GM19397 (cell line): ENCODE measurements at regions not wholly inside any gene's neighbourhood (a gene's known extent, or its start where the extent isn't known, plus 50 kb on each side); places are given as distances from the start of the nearest gene placed in this dataset.

ENCODE experiments used
- ATAC-seq: cut with Tn5 transposase; IDR thresholded peaks from one replicate; pipeline ENCODE4 v1.9.1; 2021; ENCODE audit warnings: mild to moderate bottlenecking, moderate library complexity; ENCODE audit not compliant: unreplicated experiment

DNA sequence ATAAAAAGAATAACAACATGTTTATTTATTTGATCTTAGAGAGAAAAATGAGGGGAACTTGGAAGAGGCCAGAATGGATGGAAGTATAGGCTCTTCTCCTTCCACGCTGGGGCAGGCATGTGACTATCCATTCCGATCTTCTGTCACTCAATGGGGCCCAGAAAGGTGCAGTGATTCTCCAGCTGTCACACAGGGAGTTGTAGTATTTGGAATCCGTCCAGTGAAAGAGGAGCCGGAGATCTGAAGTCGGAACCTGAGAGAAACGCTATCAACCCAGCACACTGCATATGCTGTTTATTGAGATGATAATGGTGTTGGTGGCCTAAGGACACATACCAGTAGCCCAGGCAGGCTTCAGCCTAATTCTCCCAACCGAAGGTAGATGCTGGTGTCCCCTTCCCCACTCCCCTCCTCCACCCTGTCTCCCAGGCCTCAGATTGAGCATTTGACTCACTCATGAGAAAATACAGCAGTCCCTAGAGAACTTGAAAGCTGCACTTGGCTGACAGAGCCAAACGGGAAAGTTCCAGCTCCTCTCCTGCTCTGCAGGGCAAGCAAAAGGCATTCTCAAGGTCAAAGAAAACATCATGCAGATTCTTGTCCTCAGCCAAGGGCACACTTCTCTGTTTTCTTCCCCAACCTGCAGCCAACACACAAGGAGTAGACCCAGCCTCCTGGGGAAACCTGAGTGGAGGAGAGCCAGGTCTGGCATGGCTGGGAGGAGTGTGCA, 100.4 kb downstream of the IRF2BPL start:
- ATAC-seq, result no peak

- no peak for ATAC-seq
Measured at GRCh38 chr14:76926521-76927251, 100.5 kb downstream of the LRRC74A start.

- ATAC-seq, result no peak
Measured at GRCh38 chr14:76925097-76925441, 98.9 kb downstream of the LRRC74A start.

DNA sequence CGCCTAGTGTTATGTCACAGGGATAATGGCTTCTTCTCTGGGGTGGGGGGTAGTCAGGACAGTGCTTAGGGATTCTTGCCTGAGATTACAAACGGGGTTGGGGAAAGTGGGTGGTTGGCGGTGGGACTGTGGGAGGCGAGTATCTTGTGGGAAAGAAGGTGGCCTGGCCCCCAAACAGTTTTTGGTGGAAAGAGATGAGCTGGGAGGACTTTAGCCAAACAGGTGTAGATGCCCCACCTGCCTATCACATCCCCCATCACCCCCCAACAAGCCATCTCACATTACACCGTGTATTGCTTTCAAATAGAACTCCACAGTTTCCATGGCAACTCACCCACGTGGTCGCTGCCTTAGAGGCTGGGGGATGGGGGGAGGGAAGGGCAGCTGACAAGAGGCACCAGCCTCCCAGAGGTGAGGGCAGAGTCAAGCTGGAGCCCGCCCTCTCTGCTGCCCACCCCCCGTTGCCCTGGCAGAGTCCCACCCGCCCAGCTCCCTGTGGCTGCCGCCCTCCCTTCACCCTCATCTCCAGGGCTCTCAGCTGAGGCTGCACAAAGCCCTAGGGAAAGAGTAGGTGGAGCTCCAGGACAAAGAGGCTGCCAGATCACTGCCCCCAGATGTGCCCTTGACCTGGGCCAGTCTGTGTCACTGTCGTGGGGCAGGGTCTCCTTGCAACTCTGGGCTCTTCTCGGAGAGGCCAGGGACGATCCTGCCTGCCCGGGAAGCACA, 98.3 kb downstream of the LRRC74A start:
- ATAC-seq, result no peak

- no peak for ATAC-seq
Measured at GRCh38 chr14:76923431-76924370, 97.5 kb downstream of the LRRC74A start.

- ATAC-seq, result no peak
Measured at GRCh38 chr14:76922584-76922983, 96.4 kb downstream of the LRRC74A start.

GRCh38 chr14:76922092-76922491, 95.9 kb downstream of the LRRC74A start:
- no peak for ATAC-seq

GRCh38 chr14:76921088-76921399, 94.8 kb downstream of the LRRC74A start:
- ATAC-seq, result no peak

DNA sequence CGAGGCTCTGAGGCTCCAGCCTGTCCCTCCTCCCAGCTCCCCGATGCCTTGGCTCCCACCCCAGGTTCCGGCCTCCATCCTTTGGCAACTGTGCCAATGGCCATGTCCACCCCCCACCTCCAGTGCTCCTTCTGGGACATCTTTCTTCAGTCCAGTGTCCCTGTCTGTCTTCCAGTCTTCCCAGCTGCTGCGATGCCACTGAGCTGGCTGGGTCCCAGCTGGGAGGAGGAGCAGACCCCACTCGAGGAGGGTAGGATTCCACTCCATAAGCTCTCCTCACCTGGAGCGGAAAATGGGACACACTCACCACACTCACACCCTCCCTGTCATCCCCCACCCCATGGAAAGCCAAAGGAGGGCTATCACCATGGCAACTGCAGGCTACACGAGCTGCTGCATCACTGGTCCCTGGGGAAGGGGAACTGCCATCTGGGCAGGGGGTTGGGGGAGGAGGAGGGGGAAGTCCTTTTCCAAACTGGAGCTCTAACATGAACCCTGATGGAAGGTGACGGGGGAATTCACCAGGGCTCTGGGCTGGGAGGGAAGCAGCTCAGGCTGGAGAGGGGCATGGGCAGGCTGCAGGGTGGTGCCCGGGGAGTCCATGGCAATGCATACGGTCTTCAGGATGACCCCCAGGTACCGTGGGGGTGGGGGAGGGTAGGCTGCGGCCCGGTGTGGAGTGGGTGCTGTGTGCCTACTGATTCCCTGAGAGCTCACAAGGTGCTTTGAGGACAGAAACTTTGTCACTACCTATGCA, 94.3 kb downstream of the LRRC74A start:
- ATAC-seq, result no peak

DNA sequence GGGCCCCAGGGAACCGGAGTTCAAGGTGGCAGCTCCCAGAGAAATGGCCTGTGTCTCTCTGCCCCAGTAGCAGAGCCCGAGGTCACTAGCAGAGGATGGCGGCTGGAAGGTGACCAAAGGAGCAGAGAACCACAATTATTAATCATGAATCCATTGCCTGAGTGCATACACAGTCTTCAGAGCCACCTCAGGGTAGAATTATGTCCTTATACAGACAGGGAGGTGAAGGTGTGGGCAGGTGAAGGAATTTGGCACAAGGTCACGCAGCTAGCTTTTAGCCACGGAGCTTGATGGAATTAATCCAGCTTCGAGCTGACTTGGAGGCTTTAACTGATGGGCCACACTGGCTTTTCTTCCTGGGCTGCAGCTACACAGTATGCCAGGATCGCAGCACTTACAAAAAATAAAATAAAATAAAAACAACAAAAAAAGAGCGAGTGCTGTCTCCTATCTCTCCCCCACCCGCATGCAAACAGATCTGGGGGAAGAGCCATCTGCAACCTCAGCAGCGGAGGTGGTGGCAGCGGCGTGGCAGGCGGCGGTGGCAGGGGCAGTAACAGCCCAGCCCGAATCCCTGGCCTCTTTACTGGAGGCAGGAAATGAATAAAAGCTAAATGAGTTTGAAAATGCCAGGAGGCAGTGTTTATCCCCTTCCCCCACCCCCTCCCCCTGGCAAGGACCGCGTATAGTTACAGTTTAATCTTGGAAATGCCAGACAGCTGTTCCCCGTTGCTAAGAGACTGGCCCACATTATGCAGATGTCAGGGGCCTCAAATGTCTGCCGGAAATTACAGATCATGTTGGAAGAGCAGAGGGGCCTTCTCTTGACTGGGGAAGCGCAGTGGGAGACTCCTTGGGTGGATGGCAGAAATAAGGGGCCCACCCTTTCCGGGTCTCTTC, 93.5 kb downstream of the LRRC74A start:
- no peak for ATAC-seq
